Tibial artery (tissue), 4 donors: ENCODE measurements at regions not wholly inside any gene's neighbourhood (a gene's known extent, or its start where the extent isn't known, plus 50 kb on each side); places are given as distances from the start of the nearest gene placed in this dataset.
"Not testable (repeated sequence)": the region's sequence is repeated elsewhere in the genome, so short reads cannot be mapped to it uniquely, and the experiment has no call there.

Source experiments
- DNase-seq, 2 donors: peaks; one replicate each; pipeline ENCODE4 v3.0.0-alpha.2; 2019
- H3K27ac ChIP-seq, 2 donors: fragments of 200-600 bp; sonication (generic) in 1 of 2; 1 replicate in 1 of 2; 2 replicates in 1 of 2; pipeline ENCODE4 v1.5.1; 2018 to 2019; ENCODE audit warnings: mild to moderate bottlenecking in 1 of 2
- H3K27me3 ChIP-seq, 2 donors: fragments of 200-600 bp; sonication (generic) in 1 of 2; one replicate each; pipeline versions ENCODE4 v1.5.1 to v1.6.0; 2016 to 2019
- H3K36me3 ChIP-seq, 3 donors: fragments of 200-600 bp; sonication (generic) in 2 of 3; one replicate each; pipeline ENCODE4 v1.5.1; 2016 to 2019; ENCODE audit warnings: mild to moderate bottlenecking in 2 of 3
- H3K4me1 ChIP-seq, 4 donors: fragments of 200-600 bp; sonication (generic) in 2 of 4; 1 replicate in 3 of 4; 2 replicates in 1 of 4; pipeline ENCODE4 v1.5.1; 2016 to 2019
- H3K4me3 ChIP-seq, 2 donors: fragments of 200-600 bp; sonication (generic) in 1 of 2; 1 replicate in 1 of 2; 2 replicates in 1 of 2; pipeline ENCODE4 v1.5.1; 2018 to 2019; ENCODE audit warnings: mild to moderate bottlenecking in 2 of 2
- H3K9me3 ChIP-seq, 3 donors: fragments of 200-600 bp; sonication (generic) in 1 of 3; one replicate each; pipeline ENCODE4 v1.5.1; 2016 to 2019
- CTCF ChIP-seq, 2 experiments: fragments of 200-600 bp in 1 of 2; fragments of 450-650 bp in 1 of 2; IDR thresholded peaks; one replicate each; pipeline ENCODE4 v1.5.1; 2017 to 2019; ENCODE audit warnings: antibody characterized with exemption in 2 of 2, mild to moderate bottlenecking in 1 of 2, moderate library complexity in 1 of 2
- intact Hi-C: fragments of 100-400 bp; cut with DNase I; formaldehyde crosslinking; loops from one replicate; pipeline ENCODE4 v1.15.0; 2023; ENCODE audit warnings: low total_unique reads

- H3K4me3 ChIP-seq = no peak overlapping the region
Measured at GRCh38 chr13:24931450-24932251, 164.3 kb upstream of the PABPC3 start.

GRCh38 chr13:24933106-24934023, 162.6 kb upstream of the PABPC3 start:
- H3K4me1 ChIP-seq, H3K4me3 ChIP-seq, H3K36me3 ChIP-seq, intact Hi-C loops, H3K9me3 ChIP-seq, H3K27ac ChIP-seq, DNase-seq: not testable (repeated sequence)
- H3K27me3 ChIP-seq = peaks cover 0 to 23% of the 10 kb centered on the region in 2 donors

More at GRCh38 chr13:24931450-24932251, 164.3 kb upstream of the PABPC3 start:
- Histone ChIP-seq H3K9me3 (no peaks in the 10 kb centered on the region), H3K27ac (no peak overlapping the region), H3K4me1 (peaks cover 0 to 3% (median 0%) of the 10 kb centered on the region in 4 donors), H3K27me3 (peaks cover 0 to 23% of the 10 kb centered on the region in 2 donors), H3K36me3 (no peaks in the 10 kb centered on the region)
- TF ChIP-seq CTCF (IDR thresholded peaks at IDR 0.05) = no peak
- DNase-seq = no peak
- intact Hi-C loops = no loop called here

- intact Hi-C loops, H3K4me1 ChIP-seq, H3K36me3 ChIP-seq, H3K4me3 ChIP-seq, H3K9me3 ChIP-seq, DNase-seq, H3K27ac ChIP-seq: not testable (repeated sequence)
- H3K27me3 ChIP-seq = peaks cover 0 to 21% of the 10 kb centered on the region in 2 donors
Measured at GRCh38 chr13:24934024-24934385, 161.9 kb upstream of the PABPC3 start.

- H3K4me3 ChIP-seq = no peak overlapping the region
- H3K9me3 ChIP-seq = no peaks in the 10 kb centered on the region
- no peaks in the 10 kb centered on the region for H3K36me3 ChIP-seq
- no peaks in the 10 kb centered on the region for H3K27me3 ChIP-seq
- intact Hi-C loops = no loop called here
- H3K4me1 ChIP-seq = no peaks in the 10 kb centered on the region
- no peak for DNase-seq
- TF ChIP-seq CTCF (IDR thresholded peaks at IDR 0.05) = no peak
- no peak overlapping the region for H3K27ac ChIP-seq
Measured at GRCh38 chr13:24938966-24939365, 157.0 kb upstream of the PABPC3 start.

GRCh38 chr13:24941023-24941713, 154.8 kb upstream of the PABPC3 start:
- H3K27me3 ChIP-seq, H3K27ac ChIP-seq, DNase-seq, H3K9me3 ChIP-seq, H3K4me3 ChIP-seq, H3K4me1 ChIP-seq, intact Hi-C loops, H3K36me3 ChIP-seq: not testable (repeated sequence)

GRCh38 chr13:24943136-24943535, 152.8 kb upstream of the PABPC3 start:
- H3K4me3 ChIP-seq = no peak overlapping the region
- TF ChIP-seq CTCF (IDR thresholded peaks at IDR 0.05) = no peak
- no peaks in the 10 kb centered on the region for H3K36me3 ChIP-seq
- no peaks in the 10 kb centered on the region for H3K27me3 ChIP-seq
- H3K9me3 ChIP-seq = no peaks in the 10 kb centered on the region
- no peak overlapping the region for H3K27ac ChIP-seq
- intact Hi-C loops = no loop called here
- no peak for DNase-seq
- H3K4me1 ChIP-seq = no peaks in the 10 kb centered on the region

- DNase-seq, H3K9me3 ChIP-seq, H3K27me3 ChIP-seq, intact Hi-C loops, H3K4me3 ChIP-seq, H3K27ac ChIP-seq, H3K4me1 ChIP-seq, H3K36me3 ChIP-seq: not testable (repeated sequence)
Measured at GRCh38 chr13:24944073-24944472, 151.9 kb upstream of the PABPC3 start.

- H3K4me1 ChIP-seq, H3K4me3 ChIP-seq, intact Hi-C loops, H3K27ac ChIP-seq, H3K27me3 ChIP-seq, H3K36me3 ChIP-seq, DNase-seq, H3K9me3 ChIP-seq: not testable (repeated sequence)
Measured at GRCh38 chr13:24948977-24949376, 147.0 kb upstream of the PABPC3 start.

- H3K4me1 ChIP-seq, H3K9me3 ChIP-seq, DNase-seq, H3K27me3 ChIP-seq, intact Hi-C loops, H3K4me3 ChIP-seq, H3K27ac ChIP-seq, H3K36me3 ChIP-seq: not testable (repeated sequence)
Measured at GRCh38 chr13:24950611-24951010, 145.3 kb upstream of the PABPC3 start.

GRCh38 chr13:24967970-24968369, 128.0 kb upstream of the PABPC3 start:
- H3K4me3 ChIP-seq = peak overlapping the region; percentile 41 to 45
- H3K27ac ChIP-seq = peak overlapping the region in 1 of 2 donors; percentile 35
- not testable (repeated sequence) for DNase-seq

More at GRCh38 chr13:24967970-24968369, 128.0 kb upstream of the PABPC3 start:
- intact Hi-C loops, H3K27me3 ChIP-seq, H3K9me3 ChIP-seq, H3K4me1 ChIP-seq, H3K36me3 ChIP-seq: not testable (repeated sequence)
